Kidney glomerular epithelial cell (primary cell): ENCODE measurements at regions not wholly inside any gene's neighbourhood (a gene's known extent, or its start where the extent isn't known, plus 50 kb on each side); places are given as distances from the start of the nearest gene placed in this dataset.
"Not testable (repeated sequence)": the region's sequence is repeated elsewhere in the genome, so short reads cannot be mapped to it uniquely, and the experiment has no call there.

Experiments used
- DNase-seq: peaks from one replicate; lab custom pipeline; 2025; lab: John Stamatoyannopoulos, UW

DNA sequence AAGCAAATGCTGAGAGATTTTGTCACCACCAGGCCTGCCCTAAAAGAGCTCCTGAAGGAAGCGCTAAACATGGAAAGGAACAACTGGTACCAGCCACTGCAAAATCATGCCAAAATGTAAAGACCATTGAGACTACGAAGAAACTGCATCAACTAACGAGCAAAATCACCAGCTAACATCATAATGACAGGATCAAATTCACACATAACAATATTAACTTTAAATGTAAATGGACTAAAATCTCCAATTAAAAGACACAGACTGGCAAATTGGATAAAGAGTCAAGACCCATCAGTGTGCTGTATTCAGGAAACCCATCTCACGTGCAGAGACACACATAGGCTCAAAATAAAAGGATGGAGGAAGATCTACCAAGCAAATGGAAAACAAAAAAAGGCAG lies 702.7 kb upstream of the INTU start:
- not testable (repeated sequence) for DNase-seq

DNA sequence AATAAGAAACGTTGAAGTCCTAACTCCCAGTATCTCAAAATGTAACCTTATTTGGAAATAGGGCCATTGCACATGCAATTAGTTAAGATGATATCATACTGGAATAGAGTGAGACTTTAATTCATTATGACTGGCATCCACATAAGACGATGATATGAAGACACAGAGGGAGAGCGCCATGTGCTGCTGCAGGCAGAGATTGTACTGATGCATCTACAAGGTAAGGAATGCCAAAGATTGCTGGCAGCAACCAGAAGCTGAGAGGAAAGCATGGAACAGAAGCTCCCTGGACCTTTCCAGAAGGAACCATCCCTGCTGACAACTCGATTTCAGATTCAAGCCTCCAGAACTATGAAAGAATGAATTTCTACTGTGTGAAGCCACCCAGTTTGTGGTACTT lies 697.0 kb upstream of the INTU start:
- no peak for DNase-seq

DNA sequence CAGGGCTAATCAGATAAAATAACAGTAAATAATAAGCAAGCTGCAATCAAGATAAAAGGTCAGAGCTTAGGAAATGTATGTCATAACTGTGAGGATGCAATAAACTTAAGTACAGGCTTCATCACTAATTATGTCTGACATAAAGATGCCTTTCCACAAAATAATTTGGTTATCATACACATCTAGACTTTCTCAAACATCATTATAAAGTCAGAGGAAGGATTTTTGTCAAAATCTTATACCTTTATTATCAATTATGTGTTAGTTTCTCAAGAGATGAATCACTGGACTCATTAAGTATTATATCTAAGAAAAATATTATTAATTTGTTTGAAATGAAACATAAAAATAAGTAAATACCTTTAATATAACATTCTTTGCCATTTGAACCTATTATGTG lies 695.4 kb upstream of the INTU start:
- DNase-seq: no peak

DNA sequence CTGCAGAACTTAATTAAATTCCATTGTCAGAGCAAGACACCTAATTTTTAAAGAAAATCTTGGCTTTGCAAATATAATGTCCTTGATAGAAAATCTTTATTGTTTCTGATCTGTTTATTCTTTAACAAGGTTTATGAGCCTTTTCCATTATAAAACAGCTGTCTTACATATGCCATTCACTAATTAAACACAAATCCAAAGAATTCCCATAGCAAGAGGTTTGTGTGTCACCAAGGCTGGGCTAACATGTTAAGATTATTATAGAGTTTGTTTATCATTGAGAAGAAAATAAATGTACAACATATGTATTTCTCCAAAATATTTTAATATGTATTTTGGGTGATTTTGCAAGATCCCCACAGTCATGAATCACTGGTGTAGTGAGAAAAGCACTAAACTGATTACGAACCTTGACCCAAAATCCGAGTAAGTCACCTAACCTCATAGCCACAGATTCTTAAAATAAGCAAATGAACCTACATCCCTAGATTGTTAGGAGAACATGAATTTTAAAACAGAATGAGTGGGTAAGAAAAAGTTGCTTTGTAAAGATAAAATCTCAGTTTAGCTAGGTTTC lies 694.8 kb upstream of the INTU start:
- no peak for DNase-seq

DNA sequence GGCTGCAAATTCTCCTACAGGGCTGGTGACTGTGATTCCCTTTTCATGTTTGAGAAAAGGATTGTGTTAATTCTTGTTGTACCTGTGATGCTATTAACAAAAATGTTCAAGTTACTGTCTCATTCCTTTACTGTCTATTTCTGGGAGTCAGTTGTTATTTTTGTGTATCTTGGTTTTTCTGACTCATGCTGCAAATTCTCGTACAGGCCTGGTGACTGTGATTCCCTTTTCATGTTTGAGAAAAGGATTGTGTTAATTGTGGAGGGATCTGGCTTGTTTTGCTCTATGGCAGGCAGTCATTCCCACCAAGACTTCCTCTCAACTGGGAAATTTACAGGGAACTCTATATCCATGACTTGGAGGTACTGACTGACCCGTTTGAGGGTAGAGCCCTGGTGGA lies 693.4 kb upstream of the INTU start:
- DNase-seq: peak; percentile 69

DNA sequence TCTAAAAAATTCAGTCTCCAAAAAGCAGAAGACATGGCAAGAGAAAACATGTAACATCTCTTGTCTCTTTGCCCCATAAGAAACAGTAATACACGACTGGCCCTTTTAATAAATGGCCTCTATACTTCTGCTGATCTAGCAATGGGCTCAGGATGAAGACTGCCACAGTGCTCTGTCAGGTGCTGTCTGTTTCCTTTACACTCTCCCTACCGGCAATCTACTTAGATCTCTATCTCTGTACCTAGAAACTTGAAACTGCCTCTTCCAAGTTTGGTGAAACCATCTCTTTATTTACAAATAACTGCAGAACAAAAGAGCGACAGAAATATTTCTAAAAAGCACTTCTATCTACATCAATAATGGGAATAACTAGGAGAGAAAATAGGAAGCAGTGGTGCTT lies 685.2 kb upstream of the INTU start:
- DNase-seq: no peak

DNA sequence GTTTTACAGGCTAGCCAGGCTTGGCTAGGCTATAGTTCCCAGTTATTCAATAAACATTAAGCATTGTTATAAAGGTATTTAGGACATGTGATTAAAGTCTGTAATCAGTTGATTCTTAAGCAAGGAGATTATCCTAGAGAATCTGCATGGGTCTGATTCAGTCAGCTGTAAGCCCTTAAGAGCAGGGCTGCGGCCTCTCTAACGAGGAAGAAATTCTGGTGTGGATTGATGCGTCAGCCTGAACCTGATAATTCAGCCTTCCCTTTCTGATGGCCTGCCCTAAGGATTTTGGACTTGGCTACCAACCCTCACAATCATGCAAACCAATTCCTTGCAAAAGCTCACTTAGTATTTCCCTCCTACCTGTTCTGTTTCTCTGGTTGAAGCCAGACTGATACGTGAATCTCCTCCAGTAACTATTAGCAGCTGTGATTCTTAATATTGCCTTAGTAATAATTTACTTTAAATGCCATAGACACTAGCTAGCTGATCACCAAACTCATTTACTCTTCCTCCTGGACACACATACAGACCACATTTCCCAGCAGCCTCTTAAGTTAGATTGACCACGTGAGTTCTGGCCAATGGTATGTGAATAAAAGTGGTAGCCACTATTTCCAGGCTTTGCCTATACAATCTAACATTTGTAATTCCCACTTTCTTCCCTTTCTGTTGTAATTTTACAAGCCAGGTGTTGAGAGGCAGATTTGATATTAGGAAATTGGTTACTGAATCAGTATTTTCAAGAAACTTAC lies 678.0 kb upstream of the INTU start:
- DNase-seq: no peak

DNA sequence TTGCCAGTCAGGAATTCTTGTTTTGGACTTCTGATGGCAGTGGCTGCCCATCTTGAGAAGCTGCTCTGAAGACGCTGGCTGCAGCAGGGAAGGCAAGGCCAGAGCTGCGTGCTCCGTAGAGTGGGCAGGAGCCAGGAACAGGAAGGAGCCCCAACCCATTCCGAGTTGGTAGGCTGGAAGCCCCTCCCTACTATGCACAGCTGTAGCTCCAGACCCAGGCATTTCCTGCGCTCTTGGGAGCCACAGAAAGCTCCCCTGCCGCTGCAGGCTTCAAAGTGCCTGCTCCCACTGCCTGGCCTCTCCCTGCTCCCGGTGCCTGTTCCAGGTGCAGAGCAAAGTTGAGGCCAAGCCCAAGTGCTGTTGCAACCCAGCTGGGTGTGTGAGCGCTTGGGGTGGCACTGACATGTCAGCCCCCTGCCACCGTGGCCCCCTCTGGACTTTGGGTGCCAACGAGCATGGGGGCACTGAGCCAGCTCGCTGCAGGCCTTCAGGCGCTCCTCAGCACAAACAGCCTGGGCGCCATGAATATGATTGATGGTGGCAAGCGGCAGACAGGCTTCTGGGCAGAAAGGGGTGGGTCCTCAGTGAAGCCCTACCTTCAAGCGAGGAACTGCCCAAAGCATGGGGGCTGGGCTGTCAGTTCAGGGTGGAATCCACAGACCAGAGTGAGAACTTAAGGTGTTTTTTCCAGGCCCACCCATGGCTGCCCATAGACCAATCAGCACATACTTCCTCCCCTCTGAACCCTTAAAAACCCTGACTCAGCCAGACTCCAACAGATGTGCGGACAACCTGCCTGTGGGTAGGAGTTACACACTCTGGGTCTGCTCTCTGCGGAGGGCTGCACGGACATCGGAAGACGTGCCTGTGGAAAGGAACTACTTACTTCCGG lies 677.2 kb upstream of the INTU start:
- no peak for DNase-seq

DNA sequence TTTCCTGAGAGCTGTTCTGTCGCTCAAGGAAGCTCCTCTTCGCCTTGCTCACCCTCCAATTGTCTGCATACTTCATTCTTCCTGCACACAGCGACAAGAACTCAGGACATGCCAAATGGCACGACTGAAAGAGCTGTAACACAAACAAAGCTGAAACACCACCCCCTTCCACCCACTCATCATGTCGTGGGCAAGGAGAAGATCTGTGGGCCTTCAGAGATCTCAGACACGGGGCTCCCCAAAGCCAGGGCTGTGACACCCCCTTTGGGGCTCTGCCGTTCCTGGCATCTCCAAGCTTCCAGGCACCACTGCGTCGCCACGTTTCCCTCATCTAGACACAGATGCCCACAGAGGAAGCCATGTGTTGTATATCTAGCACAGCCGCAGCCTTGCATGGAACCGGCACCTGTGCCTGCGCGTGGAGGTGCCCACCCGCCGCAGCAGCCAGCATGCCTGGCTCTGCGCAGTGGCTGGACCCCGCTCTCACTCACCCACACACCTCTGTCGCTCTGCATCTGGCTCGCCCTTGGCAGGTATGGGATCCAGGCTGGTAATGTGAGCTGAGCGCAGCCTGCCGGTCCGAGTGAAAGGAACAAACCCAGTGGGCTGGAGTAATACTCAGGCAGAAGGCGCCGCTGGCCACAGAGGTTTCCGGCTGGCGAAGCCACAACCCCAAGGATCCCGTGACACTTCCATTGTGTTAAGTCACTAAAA lies 676.4 kb upstream of the INTU start:
- no peak for DNase-seq

DNA sequence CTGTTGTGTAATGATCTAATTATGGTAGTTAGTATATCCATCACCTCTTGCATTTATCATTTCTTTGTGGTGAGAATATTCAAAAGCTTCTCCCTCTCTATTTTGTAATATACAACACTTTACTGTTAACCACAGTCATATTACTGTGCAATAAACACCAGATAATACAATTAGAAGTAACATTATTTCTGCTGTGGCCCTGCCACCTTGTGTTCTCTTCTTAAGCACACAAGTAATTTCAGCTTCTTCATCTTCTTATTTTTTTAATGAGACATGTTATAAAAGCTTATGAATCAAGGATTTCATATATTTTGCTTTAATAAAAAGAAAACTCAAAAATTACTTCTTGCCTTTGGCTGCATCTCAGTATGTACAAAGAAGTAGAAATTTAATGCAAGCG lies 675.2 kb upstream of the INTU start:
- no peak for DNase-seq

DNA sequence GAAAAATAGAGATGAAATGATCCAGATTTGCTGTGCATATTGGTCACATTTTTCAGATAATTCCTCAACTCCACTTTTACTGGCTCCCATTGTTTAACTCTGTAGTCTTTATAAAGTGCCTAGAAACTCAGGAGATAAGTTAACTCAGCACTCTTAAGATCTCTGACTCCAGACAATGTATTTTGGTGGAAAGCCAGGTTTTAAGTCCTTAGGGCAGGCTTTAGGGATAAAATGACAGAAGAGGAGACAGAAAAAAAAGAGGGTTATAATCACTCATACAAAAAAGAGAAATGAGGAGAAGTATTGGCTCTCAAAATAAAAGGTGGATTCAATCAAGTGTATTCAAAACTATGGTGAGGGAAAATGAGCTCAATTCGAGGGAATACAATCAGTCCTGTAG lies 674.8 kb upstream of the INTU start:
- DNase-seq: no peak

DNA sequence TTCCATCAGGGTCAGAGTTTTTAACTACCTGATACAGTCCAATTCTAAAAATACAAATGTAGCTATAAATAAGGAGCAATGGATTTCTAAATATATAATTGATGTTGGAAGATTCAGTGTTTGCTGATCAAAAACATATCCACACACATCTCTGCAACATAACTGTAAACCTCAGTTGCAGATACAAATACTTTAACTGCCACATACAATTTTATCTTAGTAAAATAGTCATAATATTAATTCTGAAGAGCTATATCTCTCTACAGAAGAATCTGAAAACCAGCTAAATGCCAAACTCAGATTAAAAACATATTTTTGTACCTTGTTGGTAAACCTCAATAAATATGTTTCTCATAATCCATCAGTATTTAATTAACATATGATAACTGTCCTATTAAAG lies 674.3 kb upstream of the INTU start:
- no peak for DNase-seq

DNA sequence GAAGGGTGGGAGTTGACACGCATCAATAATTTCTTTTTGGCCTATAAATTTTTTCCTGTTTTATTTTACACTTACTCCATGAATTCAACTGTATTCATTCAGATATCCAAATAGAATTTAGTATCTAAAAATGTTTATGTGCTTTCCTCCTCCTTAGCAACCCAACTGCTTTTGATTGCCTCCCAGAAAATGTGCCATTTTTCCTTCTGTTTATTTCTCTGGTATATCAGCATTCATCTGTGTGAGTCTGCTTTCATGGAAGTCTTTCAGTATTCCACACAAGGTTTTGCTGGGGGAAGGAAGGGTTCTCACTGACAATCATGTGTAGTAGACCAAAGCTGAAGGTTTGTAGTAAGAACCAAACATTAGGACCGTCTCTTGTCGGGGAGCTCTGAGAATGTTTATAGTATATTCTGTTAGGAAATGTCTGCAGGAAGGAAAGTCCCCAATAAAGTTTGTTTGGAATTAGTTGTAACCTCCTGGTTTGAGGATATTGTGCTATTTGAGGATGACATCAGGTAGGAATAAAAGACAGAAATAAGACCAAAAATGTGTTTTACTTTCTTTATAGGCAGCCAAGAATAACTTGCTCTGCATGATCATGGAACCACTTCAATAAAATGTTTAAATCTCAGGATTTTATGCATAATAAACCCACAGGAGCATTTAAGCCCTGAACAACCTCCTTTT lies 673.6 kb upstream of the INTU start:
- no peak for DNase-seq

DNA sequence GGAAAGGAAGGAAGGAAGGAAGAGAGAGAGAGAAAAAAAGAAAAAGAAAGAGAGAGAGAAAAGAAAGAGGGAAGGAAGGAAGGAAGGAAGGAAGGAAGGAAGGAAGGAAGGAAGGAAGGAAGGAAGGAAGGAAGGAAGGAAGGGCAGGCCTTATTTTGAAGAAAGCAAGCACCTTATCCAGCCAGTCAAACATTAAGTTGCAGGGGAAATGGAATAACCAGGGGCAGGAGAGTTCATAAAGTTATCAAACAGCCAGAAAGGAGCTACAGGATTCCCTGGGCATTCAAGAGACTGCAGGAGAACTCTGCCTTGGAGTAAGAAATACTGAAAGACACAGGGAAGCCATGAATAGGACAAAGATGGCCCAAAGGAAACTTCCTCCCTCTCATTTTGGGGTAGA lies 672.0 kb upstream of the INTU start:
- no peak for DNase-seq

DNA sequence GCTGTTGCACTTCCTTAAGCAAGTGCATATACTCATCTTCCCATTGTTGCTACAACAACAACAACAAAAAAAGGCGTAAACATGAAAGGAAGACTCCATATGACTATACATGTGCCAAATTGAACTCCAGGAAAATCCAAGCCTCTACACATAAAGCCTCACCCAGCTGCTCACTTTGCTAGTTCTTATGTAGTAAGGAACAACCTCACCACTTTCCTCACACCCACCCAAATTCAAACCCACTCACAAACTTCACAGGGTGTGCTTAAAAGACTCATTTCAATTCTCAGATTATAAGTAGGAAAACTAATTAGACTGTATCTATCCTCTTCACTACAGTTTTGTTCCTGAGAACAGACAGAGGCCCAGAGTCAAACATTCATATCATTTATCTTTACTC lies 671.1 kb upstream of the INTU start:
- DNase-seq: no peak

DNA sequence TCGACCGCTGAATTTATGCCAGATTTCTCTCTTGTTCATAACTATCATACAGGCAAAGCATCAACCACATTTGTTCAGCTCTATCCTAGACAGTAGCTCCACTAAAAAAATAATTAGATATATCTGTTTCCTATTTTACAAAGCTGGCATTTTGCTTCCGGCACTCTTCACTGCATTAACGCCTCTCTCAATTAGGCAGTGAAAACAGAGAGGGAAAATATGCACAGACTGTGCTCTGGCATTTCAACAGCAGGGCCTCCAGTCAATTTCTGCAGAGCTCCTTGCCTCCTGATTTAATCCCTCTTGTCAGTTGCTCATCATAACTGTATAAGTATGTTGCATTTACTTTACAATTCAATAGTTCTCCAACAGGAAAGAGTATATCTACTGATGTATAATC lies 666.9 kb upstream of the INTU start:
- no peak for DNase-seq

DNA sequence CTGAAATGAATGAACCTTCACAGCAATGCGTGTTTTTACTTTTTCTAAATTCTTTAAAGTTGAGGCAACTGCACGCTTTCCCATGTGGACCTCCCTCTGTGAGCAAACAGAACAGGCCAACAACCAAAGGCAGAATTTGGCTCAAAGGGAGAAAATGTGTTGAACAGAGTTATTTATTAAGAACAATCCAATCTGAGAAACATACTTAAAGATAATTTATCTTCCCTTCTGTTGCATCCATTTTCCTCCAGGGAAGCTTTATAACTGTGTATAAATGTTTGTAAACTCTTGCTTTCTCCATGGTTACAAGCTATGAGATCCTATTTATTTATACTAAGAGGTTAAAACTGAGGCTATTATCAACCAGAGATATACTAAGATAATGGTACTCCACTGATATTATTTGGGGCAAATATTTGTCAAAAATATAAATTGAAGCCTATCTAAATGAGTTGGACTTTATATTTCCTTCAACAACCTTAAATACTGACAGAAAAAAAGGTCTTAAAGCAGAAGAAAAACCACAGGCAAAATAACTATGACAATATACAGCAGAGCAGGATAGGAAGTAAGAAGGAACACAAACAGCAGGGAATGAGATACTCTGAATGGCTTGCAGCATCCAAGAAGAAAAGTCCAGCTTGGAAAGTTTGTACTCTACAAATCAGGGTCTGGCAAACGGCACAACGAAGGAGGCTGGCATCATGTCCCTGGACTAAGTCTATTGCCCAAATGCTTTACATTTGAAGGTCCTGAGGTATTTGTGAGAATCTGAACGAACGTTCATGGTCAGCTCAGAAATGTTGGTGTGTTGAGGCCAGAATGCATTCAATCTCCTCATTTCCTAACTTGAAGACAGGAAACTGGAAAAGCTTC lies 663.2 kb upstream of the INTU start:
- no peak for DNase-seq

DNA sequence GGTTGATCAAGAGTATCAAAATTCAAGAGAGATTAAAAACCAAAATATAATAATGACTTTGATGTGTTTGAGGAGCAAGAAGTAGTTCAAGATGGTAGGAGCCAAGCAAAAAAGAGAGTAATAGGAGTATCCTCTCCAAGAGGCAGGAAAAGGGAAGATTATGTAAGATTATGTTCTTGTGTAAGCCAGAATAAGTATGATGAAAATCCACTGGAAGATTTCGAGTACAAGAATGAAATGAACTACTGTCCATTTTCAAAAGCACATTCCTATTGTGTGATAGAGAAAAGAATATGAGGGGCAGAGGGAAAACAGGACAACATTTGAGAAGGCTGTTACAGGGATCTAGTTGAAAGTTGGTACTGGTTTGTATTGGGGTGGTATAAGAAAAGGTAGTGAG lies 659.6 kb upstream of the INTU start:
- DNase-seq: no peak

DNA sequence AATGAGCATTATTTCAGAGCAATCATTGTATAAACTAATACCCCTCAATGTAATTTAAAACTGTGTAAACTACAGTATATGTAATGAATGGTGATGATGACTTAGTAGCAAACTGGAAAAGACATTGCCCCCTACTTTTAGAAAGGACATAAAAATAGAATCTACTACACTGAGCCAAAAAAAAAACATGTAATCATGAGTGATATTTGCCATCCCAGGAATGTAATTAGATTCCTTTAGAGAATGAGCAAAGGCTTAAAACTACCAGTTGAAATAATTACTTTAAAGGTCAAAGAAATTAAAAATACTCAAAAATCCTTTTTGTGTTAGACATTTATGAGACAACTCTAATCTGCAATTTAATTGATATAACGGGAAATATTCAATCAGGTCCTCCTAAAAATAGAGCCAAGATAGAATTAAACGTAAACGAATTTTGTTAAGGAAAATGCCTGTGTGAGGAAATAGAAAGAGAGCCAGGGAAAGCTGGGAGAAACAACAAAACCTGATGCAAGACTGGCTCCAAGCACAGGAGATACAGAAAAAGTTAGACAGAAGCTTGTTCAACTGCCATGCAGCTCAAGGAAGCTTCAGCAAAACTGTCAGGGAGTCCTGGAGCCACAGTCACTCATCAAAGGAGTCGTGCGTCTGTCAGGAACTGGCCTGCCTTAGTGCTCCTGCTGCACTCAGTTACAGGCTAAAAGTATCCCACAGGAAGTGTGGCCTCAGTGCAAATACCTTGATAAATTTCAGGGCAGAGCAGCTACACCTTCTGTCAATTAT lies 655.7 kb upstream of the INTU start:
- DNase-seq: no peak

DNA sequence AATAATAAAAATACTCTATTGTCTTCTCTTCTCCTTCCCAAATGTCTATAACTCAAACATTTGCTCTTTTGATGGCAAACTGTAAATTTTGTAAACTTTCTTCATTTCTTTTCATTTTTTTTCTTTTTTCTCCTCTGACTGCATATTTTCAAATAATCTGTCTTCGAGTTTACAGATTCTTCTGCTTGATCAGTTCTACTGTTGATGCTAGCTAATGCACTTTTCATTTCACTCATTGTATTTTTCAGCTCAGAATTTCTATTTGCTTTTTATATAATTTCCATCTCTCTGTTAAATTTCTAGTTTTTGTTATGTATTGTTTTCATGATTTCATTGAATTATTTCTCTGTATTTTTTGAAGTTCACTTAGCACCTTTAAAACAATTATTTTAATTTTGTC lies 646.8 kb upstream of the INTU start:
- no peak for DNase-seq
